SK-N-SH (cell line): ENCODE measurements at regions not wholly inside any gene's neighbourhood (a gene's known extent, or its start where the extent isn't known, plus 50 kb on each side); places are given as distances from the start of the nearest gene placed in this dataset.

ENCODE experiments used
- CHD2 ChIP-seq: fragments of 150-350 bp; IDR thresholded peaks from 2 replicates; pipeline ENCODE4 v1.6.1; 2018; ENCODE audit warnings: low read length; ENCODE audit not compliant: partially characterized antibody
- CTCF ChIP-seq: fragments of 200-600 bp; sonication (generic); IDR thresholded peaks from 2 replicates; pipeline ENCODE4 v1.6.1; 2017; ENCODE audit warnings: antibody characterized with exemption, mild to moderate bottlenecking, moderate library complexity
- EZH2phosphoT487 ChIP-seq: fragments of 200-600 bp; sonication (generic); IDR thresholded peaks from 2 replicates; pipeline ENCODE4 v1.6.1; 2017; ENCODE audit warnings: low read depth, mixed run types, mild to moderate bottlenecking, antibody characterized with exemption, moderate library complexity, borderline replicate concordance
- FOXJ3 ChIP-seq: sonication (generic); formaldehyde crosslinking; IDR thresholded peaks from 2 replicates; pipeline ENCODE4 v1.5.1; 2020; ENCODE audit warnings: mild to moderate bottlenecking, missing genetic modification reagents
- MAX ChIP-seq: IDR thresholded peaks from 2 replicates; pipeline ENCODE4 v1.4.0; 2012; ENCODE audit warnings: low read depth
- POLR2AphosphoS5 ChIP-seq: IDR thresholded peaks from 2 replicates; pipeline ENCODE4 v1.6.1; 2012; ENCODE audit warnings: low read depth, low read length
- REST ChIP-seq: IDR thresholded peaks from 2 replicates; pipeline ENCODE4 v1.6.1; 2012; ENCODE audit warnings: mild to moderate bottlenecking, low read depth, low read length, moderate library complexity
- TAF1 ChIP-seq: IDR thresholded peaks from 2 replicates; pipeline ENCODE4 v1.6.1; 2012; ENCODE audit warnings: low read depth, mild to moderate bottlenecking, low read length, moderate library complexity, borderline replicate concordance
- USF2 ChIP-seq: fragments of 150-350 bp; IDR thresholded peaks from 2 replicates; pipeline ENCODE4 v1.6.1; 2017; ENCODE audit warnings: antibody characterized with exemption, low read length, low read depth, borderline replicate concordance

GRCh38 chr4:25580633-25581467, 74.8 kb upstream of the SLC34A2 start:
- TF ChIP-seq CHD2 (no peak), REST (no peak), USF2 (no peak), FOXJ3 (CRISPR knock-in tag) (no peak), POLR2AphosphoS5 (no peak), CTCF (no peak), EZH2phosphoT487 (no peak), MAX (no peak), TAF1 (no peak)
